HepG2 (cell line): ENCODE measurements at regions not wholly inside any gene's neighbourhood (a gene's known extent, or its start where the extent isn't known, plus 50 kb on each side); places are given as distances from the start of the nearest gene placed in this dataset.

Experiments
- RARG ChIP-seq: sonication (generic); formaldehyde crosslinking; IDR thresholded peaks from 2 replicates; pipeline ENCODE4 v1.4.0; 2020; ENCODE audit warnings: low read depth, mild to moderate bottlenecking, missing genetic modification reagents
- RORA ChIP-seq: sonication (generic); formaldehyde crosslinking; IDR thresholded peaks from 2 replicates; pipeline ENCODE4 v1.5.0; 2020; ENCODE audit warnings: mild to moderate bottlenecking, missing genetic modification reagents, moderate library complexity
- SOX13 ChIP-seq, 3 experiments: fragments of 450-650 bp in 1 of 3; sonication (generic) in 1 of 3; formaldehyde crosslinking in 1 of 3; IDR thresholded peaks in 2 of 3; conservative IDR thresholded peaks in 1 of 3; 2 replicates each; pipeline versions ENCODE4 v1.5.0 to v1.6.1; 2016 to 2020; ENCODE audit warnings: antibody characterized with exemption in 1 of 3, mild to moderate bottlenecking in 1 of 3, missing compliant biosample characterization in 1 of 3, missing genetic modification reagents in 1 of 3, moderate library complexity in 1 of 3
- THYN1 ChIP-seq: sonication (generic); formaldehyde crosslinking; IDR thresholded peaks from 2 replicates; pipeline ENCODE4 v1.8.1; 2023; ENCODE audit warnings: low read depth, mild to moderate bottlenecking, moderate library complexity, missing genetic modification reagents, borderline replicate concordance
- ZNF3 ChIP-seq: IDR thresholded peaks from 2 replicates; pipeline ENCODE4 v1.7.0; 2017; ENCODE audit warnings: inconsistent platforms
- microRNA-seq: library from miRNA; unstranded; fragments of <30 nt; microRNA quantifications from one replicate; pipeline ENCODE4, GENCODE V29; 2020
- small RNA-seq, 3 experiments: library from RNA; depleted of rRNA; stranded (forward); fragments of <200 nt; gene quantifications; one replicate each; pipeline ENCODE3, GENCODE V24; 2012; ENCODE audit warnings: low read depth in 2 of 3, low replicate concordance in 1 of 3; ENCODE audit not compliant: insufficient read length in 3 of 3, insufficient read depth in 2 of 3

DNA sequence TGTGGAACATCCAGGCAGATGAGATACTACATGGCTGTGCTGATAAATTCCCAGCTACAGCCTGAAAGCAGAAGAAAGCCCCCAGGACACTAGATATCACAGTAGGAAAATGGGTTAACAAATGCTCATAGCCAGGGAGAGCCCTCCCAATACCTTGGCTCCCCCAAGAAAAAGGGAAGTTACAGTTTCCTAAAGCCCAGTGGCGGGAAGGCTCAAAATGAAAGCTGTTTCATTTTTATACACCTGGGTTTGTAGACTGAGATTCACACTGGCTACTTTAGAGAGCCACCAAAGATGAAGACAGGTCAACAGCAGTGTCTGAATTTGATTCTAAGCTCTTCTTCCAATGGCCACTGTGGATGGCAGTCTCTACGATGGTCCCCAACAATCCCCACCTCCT, 55.0 kb upstream of the TOPAZ1 start (continued):
- TF ChIP-seq RORA (CRISPR knock-in tag) (no peak), RARG (CRISPR knock-in tag) (no peak), THYN1 (CRISPR knock-in tag) (no peak), ZNF3 (no peak), SOX13 (IDR thresholded peaks at IDR 0.05) (no peak), SOX13 (CRISPR knock-in tag; conservative IDR thresholded peaks at IDR 0.05 in 1 of 2, IDR thresholded peaks at IDR 0.05 in 1 of 2) (no peak)

Small RNA genes in the stretch of these regions (microRNA-seq; reads per million reads assigned to microRNA genes)
- 9.5 reads per million, percentile 44 among the genes with 10 or more reads in this experiment for gene MIR138-1

Small RNA genes in the stretch of these regions (small RNA-seq; reads per million reads assigned to genes)
- gene MIR138-1 = 0 to 1.6 (median 0.31) reads per million in 3 experiments
- gene RNU6-367P = 0 to 2.9 (median 0) reads per million in 3 experiments
